ENCODE measurements at regions not wholly inside any gene's neighbourhood (a gene's known extent, or its start where the extent isn't known, plus 50 kb on each side); places are given as distances from the start of the nearest gene placed in this dataset.
"Not testable (repeated sequence)": the region's sequence is repeated elsewhere in the genome, so short reads cannot be mapped to it uniquely, and the experiment has no call there.

- DNase-seq = no peak
- Histone ChIP-seq H3K9ac (ENCODE audit: low read length) (no peak overlapping the region), H3K4me1 (ENCODE audit: low read length) (no peaks in the 10 kb centered on the region), H3K4me2 (ENCODE audit: low read depth, low read length) (no peak overlapping the region), H3K4me3 (ENCODE audit: low read length) (no peak overlapping the region), H3K9me3 (replicated peaks; ENCODE audit: insufficient read depth, low read length) (no peaks in the 10 kb centered on the region), H3F3A (ENCODE audit: insufficient read depth, low read length) (no peaks in the 10 kb centered on the region), H3K27me3 (replicated peaks; ENCODE audit: insufficient read depth, low read length) (no peaks in the 10 kb centered on the region), H3K9me2 (replicated peaks; ENCODE audit: insufficient read depth, low read length) (no peaks in the 10 kb centered on the region), H3K79me2 (ENCODE audit: low read length) (no peaks in the 10 kb centered on the region), H3K27ac (ENCODE audit: low read length) (no peak overlapping the region), H3K36me3 (replicated peaks; ENCODE audit: insufficient read depth, low read length) (no peaks in the 10 kb centered on the region), H2AFZ (ENCODE audit: low read length) (no peak overlapping the region), H4K20me1 (ENCODE audit: insufficient read depth, low read length) (no peaks in the 10 kb centered on the region)
- TF ChIP-seq EZH2phosphoT487 (IDR thresholded peaks at IDR 0.05; ENCODE audit: low read length) = no peak
- no peak for TF ChIP-seq EZH2 (optimal IDR thresholded peaks at IDR 0.05; ENCODE audit: low read depth, low read length)
- no peak for TF ChIP-seq CTCF (IDR thresholded peaks at IDR 0.05; ENCODE audit: low read length)
These were observed 93.3 kb upstream of the FANCL start for GRCh38 chr2:58334414-58334813.

- H3K36me3 ChIP-seq (replicated peaks; ENCODE audit: insufficient read depth, low read length); H3K27me3 ChIP-seq (replicated peaks; ENCODE audit: insufficient read depth, low read length); H3K4me1 ChIP-seq (ENCODE audit: low read length); H3K79me2 ChIP-seq (ENCODE audit: low read length); H3K4me3 ChIP-seq (ENCODE audit: low read length); H3F3A ChIP-seq (ENCODE audit: insufficient read depth, low read length); H4K20me1 ChIP-seq (ENCODE audit: insufficient read depth, low read length); H3K9me2 ChIP-seq (replicated peaks; ENCODE audit: insufficient read depth, low read length); H3K9me3 ChIP-seq (replicated peaks; ENCODE audit: insufficient read depth, low read length); H2AFZ ChIP-seq (ENCODE audit: low read length); DNase-seq; H3K4me2 ChIP-seq (ENCODE audit: low read depth, low read length); H3K9ac ChIP-seq (ENCODE audit: low read length); H3K27ac ChIP-seq (ENCODE audit: low read length): not testable (repeated sequence)
These were observed 84.3 kb upstream of the FANCL start for GRCh38 chr2:58325296-58325895.

GRCh38 chr2:58319481-58319880 is 78.4 kb upstream of the FANCL start:
- Histone ChIP-seq H2AFZ (ENCODE audit: low read length) (no peak overlapping the region), H3K27ac (ENCODE audit: low read length) (no peak overlapping the region), H3K27me3 (replicated peaks; ENCODE audit: insufficient read depth, low read length) (no peaks in the 10 kb centered on the region), H3K4me2 (ENCODE audit: low read depth, low read length) (no peak overlapping the region), H3K79me2 (ENCODE audit: low read length) (no peaks in the 10 kb centered on the region), H3K4me1 (ENCODE audit: low read length) (no peaks in the 10 kb centered on the region), H3K36me3 (replicated peaks; ENCODE audit: insufficient read depth, low read length) (no peaks in the 10 kb centered on the region), H3K4me3 (ENCODE audit: low read length) (no peak overlapping the region), H3K9ac (ENCODE audit: low read length) (no peak overlapping the region), H4K20me1 (ENCODE audit: insufficient read depth, low read length) (no peaks in the 10 kb centered on the region), H3K9me3 (replicated peaks; ENCODE audit: insufficient read depth, low read length) (no peaks in the 10 kb centered on the region), H3F3A (ENCODE audit: insufficient read depth, low read length) (no peaks in the 10 kb centered on the region), H3K9me2 (replicated peaks; ENCODE audit: insufficient read depth, low read length) (no peaks in the 10 kb centered on the region)
- no peak for DNase-seq
- TF ChIP-seq EZH2 (optimal IDR thresholded peaks at IDR 0.05; ENCODE audit: low read depth, low read length) (no peak), CTCF (IDR thresholded peaks at IDR 0.05; ENCODE audit: low read length) (no peak), EZH2phosphoT487 (IDR thresholded peaks at IDR 0.05; ENCODE audit: low read length) (no peak)

GRCh38 chr2:58318949-58319348 is 77.8 kb upstream of the FANCL start:
- not testable (repeated sequence) for H4K20me1 ChIP-seq (ENCODE audit: insufficient read depth, low read length); H3K4me1 ChIP-seq (ENCODE audit: low read length); H3K4me3 ChIP-seq (ENCODE audit: low read length); H3K9me2 ChIP-seq (replicated peaks; ENCODE audit: insufficient read depth, low read length); H3K4me2 ChIP-seq (ENCODE audit: low read depth, low read length); DNase-seq; H3K36me3 ChIP-seq (replicated peaks; ENCODE audit: insufficient read depth, low read length); H3K27ac ChIP-seq (ENCODE audit: low read length); H2AFZ ChIP-seq (ENCODE audit: low read length); H3K27me3 ChIP-seq (replicated peaks; ENCODE audit: insufficient read depth, low read length); H3K9me3 ChIP-seq (replicated peaks; ENCODE audit: insufficient read depth, low read length); H3F3A ChIP-seq (ENCODE audit: insufficient read depth, low read length); H3K9ac ChIP-seq (ENCODE audit: low read length); H3K79me2 ChIP-seq (ENCODE audit: low read length)

Data from MM.1S (cell line).